ENCODE measurements at regions not wholly inside any gene's neighbourhood (a gene's known extent, or its start where the extent isn't known, plus 50 kb on each side); places are given as distances from the start of the nearest gene placed in this dataset.

- no peak overlapping the region for H3K4me3 ChIP-seq (ENCODE audit: low read depth, low read length)
Observed at GRCh38 chr5:155746367-155747038, 580.5 kb upstream of the SGCD start.

DNA sequence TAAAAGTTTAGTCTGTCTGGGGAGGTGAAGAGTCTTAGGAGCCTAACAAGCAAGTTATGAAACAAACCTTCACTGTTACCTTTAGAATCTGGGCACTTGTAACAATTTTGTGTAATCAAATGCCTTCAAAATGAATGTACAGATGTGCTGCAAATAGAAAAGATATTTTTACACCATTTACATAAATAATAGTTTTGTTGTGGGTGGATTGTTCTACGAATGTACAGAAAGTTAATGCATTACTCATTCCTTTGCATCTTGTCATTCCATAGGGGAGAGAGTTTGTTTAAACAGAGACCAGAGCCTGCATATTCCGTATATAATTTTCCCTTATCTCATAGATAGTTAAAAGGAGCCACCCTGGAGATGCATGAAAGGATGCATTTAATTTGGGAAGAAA, 576.9 kb upstream of the SGCD start:
- no peak overlapping the region for H3K4me3 ChIP-seq (ENCODE audit: low read depth, low read length)
- TF ChIP-seq CTCF (IDR thresholded peaks at IDR 0.05; ENCODE audit: control insufficient read depth, extremely low read depth, insufficient read depth), result no peak
- DNase-seq (ENCODE audit: low read depth), result no peak

More at GRCh38 chr5:155746367-155747038, 580.5 kb upstream of the SGCD start:
- TF ChIP-seq CTCF (IDR thresholded peaks at IDR 0.05; ENCODE audit: control insufficient read depth, extremely low read depth, insufficient read depth), result no peak
- no peak for DNase-seq (ENCODE audit: low read depth)

GRCh38 chr5:155750571-155750970, 576.4 kb upstream of the SGCD start:
- H3K4me3 ChIP-seq (ENCODE audit: low read depth, low read length), result no peak overlapping the region
- no peak for DNase-seq (ENCODE audit: low read depth)
- TF ChIP-seq CTCF (IDR thresholded peaks at IDR 0.05; ENCODE audit: control insufficient read depth, extremely low read depth, insufficient read depth), result no peak

- no peak for TF ChIP-seq CTCF (IDR thresholded peaks at IDR 0.05; ENCODE audit: control insufficient read depth, extremely low read depth, insufficient read depth)
- H3K4me3 ChIP-seq (ENCODE audit: low read depth, low read length), result no peak overlapping the region
- no peak for DNase-seq (ENCODE audit: low read depth)
Observed at GRCh38 chr5:155753943-155754581, 572.9 kb upstream of the SGCD start.

DNA sequence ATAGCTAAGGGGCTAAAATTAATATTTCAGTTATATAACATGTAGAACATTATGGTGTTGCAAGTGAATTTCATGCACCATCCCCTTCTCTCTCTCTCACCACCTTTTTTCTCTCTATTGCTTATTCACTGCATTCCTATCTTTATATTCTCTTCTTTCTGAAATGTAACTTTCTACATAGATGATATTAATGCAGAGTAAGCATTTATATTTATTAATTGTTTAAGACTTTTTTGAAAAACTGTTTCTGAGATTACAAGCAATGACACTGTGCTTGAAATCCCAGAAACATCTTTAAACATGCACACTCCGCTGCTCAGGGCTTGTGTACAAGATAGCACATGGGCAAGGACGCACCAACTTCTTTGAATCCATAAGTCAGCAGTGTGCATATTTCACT, 567.7 kb upstream of the SGCD start:
- no peak overlapping the region for H3K4me3 ChIP-seq (ENCODE audit: low read depth, low read length)
- no peak for DNase-seq (ENCODE audit: low read depth)
- TF ChIP-seq CTCF (IDR thresholded peaks at IDR 0.05; ENCODE audit: control insufficient read depth, extremely low read depth, insufficient read depth), result no peak

- no peak for TF ChIP-seq CTCF (IDR thresholded peaks at IDR 0.05; ENCODE audit: control insufficient read depth, extremely low read depth, insufficient read depth)
- H3K4me3 ChIP-seq (ENCODE audit: low read depth, low read length), result no peak overlapping the region
- DNase-seq (ENCODE audit: low read depth), result no peak
Observed at GRCh38 chr5:155759984-155760383, 567.0 kb upstream of the SGCD start.

DNA sequence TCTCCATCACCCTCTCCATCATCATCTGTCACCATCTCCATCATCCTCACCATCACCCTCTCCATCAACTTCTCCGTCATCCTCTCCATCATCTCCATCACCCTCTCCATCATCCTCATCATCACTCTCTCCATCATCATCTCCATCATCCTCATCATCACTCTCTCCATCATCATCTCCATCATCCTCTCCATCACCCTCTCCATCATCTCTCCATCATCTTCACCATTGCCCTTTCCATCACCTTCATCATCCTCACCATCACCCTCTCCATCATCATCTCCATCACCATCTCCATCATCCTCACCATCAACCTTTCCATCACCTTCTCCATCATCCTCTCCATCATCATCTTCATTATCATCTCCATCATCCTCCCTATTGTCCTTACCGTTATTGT, 565.5 kb upstream of the SGCD start:
- no peak for TF ChIP-seq CTCF (IDR thresholded peaks at IDR 0.05; ENCODE audit: control insufficient read depth, extremely low read depth, insufficient read depth)
- H3K4me3 ChIP-seq (ENCODE audit: low read depth, low read length), result no peak overlapping the region
- no peak for DNase-seq (ENCODE audit: low read depth)

Measured in LNCaP clone FGC (cell line).